Osteoblast (primary cell): ENCODE measurements at regions not wholly inside any gene's neighbourhood (a gene's known extent, or its start where the extent isn't known, plus 50 kb on each side); places are given as distances from the start of the nearest gene placed in this dataset.

ENCODE experiments used
- DNase-seq: peaks from one replicate; pipeline ENCODE4 v3.0.0; 2011; ENCODE audit warnings: low spot score, mixed read lengths; ENCODE audit not compliant: insufficient read length; ENCODE audit errors: missing footprints
- H2AFZ ChIP-seq: 2 replicates; pipeline ENCODE4 v1.6.0; 2011; ENCODE audit warnings: mild to moderate bottlenecking, low read length
- H3K27ac ChIP-seq: 2 replicates; pipeline ENCODE4 v1.5.1; 2011; ENCODE audit warnings: mild to moderate bottlenecking, low read depth, low read length, moderate library complexity
- H3K27me3 ChIP-seq: 2 replicates; pipeline ENCODE4 v1.6.0; 2012; ENCODE audit warnings: mild to moderate bottlenecking, control low read depth, inconsistent platforms, low read length, moderate library complexity; ENCODE audit not compliant: insufficient read depth
- H3K36me3 ChIP-seq: 2 replicates; pipeline ENCODE4 v1.5.1; 2011; ENCODE audit warnings: mild to moderate bottlenecking, low read length, control low read depth, moderate library complexity; ENCODE audit not compliant: insufficient read depth
- H3K4me1 ChIP-seq: 2 replicates; pipeline ENCODE4 v1.5.1; 2011; ENCODE audit warnings: mild to moderate bottlenecking, low read length, control low read depth, moderate library complexity; ENCODE audit not compliant: insufficient read depth
- H3K4me2 ChIP-seq: 2 replicates; pipeline ENCODE4 v1.6.0; 2011; ENCODE audit warnings: mild to moderate bottlenecking, low read length; ENCODE audit not compliant: insufficient read depth
- H3K4me3 ChIP-seq: fragments of 200-600 bp; sonication (generic); 3 replicates; pipeline ENCODE4 v1.5.1; 2012; ENCODE audit warnings: mild to moderate bottlenecking, low read length, inconsistent platforms; ENCODE audit not compliant: insufficient read depth
- H3K79me2 ChIP-seq: 2 replicates; pipeline ENCODE4 v1.6.0; 2012; ENCODE audit warnings: mild to moderate bottlenecking, low read length, control low read depth, inconsistent platforms; ENCODE audit not compliant: insufficient read depth
- H3K9me3 ChIP-seq: 2 replicates; pipeline ENCODE4 v1.5.1; 2011; ENCODE audit warnings: low read depth, low read length, control low read depth
- H4K20me1 ChIP-seq: 2 replicates; pipeline ENCODE4 v1.6.0; 2012; ENCODE audit warnings: mild to moderate bottlenecking, low read length, control low read depth; ENCODE audit not compliant: insufficient read depth
- TF ChIP-seq, protein P1 (sequence below): IDR thresholded peaks from 2 replicates; pipeline ENCODE4 v1.5.1; 2011; ENCODE audit warnings: mild to moderate bottlenecking, low read depth, low read length, moderate library complexity; ENCODE audit errors: extremely low read depth

DNA sequence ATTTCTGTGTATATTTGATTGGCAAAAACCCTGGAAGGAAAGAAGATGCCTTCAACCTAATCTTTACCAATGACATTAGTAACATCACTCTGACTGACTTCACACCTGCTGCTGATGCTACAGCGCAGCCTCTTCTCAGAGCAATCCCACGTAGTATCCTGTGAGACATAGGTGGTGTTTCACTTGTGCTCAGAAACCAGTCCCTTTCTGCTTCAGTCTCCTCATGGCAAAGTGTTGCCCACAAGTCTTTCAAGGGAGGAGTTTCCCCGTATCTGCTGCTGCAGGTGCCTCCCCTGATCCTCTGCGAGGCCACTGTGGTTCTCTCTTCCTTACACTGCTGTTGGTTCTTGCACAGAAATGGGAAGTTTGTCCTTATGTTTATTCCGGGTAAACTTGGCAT lies 433.2 kb upstream of the TNP1 start:
- no peak overlapping the region for H2AFZ ChIP-seq
- no peak overlapping the region for H3K4me3 ChIP-seq
- peaks cover 10% of the 10 kb centered on the region for H3K27me3 ChIP-seq
- no peaks in the 10 kb centered on the region for H4K20me1 ChIP-seq
- H3K79me2 ChIP-seq = no peaks in the 10 kb centered on the region
- no peaks in the 10 kb centered on the region for H3K4me1 ChIP-seq
- DNase-seq = no peak
- TF ChIP-seq, protein P1, sequence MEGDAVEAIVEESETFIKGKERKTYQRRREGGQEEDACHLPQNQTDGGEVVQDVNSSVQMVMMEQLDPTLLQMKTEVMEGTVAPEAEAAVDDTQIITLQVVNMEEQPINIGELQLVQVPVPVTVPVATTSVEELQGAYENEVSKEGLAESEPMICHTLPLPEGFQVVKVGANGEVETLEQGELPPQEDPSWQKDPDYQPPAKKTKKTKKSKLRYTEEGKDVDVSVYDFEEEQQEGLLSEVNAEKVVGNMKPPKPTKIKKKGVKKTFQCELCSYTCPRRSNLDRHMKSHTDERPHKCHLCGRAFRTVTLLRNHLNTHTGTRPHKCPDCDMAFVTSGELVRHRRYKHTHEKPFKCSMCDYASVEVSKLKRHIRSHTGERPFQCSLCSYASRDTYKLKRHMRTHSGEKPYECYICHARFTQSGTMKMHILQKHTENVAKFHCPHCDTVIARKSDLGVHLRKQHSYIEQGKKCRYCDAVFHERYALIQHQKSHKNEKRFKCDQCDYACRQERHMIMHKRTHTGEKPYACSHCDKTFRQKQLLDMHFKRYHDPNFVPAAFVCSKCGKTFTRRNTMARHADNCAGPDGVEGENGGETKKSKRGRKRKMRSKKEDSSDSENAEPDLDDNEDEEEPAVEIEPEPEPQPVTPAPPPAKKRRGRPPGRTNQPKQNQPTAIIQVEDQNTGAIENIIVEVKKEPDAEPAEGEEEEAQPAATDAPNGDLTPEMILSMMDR = no peak
- no peak overlapping the region for H3K27ac ChIP-seq
- H3K9me3 ChIP-seq = no peaks in the 10 kb centered on the region
- H3K36me3 ChIP-seq = no peaks in the 10 kb centered on the region
- H3K4me2 ChIP-seq = no peak overlapping the region

DNA sequence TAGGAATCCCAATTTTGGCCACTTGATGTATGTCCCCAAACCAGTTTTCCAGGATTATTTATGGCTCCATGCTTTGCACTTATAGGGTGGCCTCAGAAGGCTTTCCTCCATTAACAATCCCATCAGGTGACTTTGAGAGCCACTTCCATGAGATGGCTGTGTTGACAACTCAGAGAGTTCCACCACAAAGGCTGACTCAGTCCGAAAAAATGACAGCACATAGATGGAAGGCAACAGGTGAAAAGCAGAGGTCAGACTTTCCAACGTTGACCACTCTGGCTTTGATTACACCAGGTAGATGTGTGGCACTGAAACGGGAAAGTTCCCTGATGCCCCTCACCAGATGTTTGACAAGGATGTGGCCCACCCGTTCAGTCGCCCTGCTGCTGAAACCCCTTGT lies 431.4 kb upstream of the TNP1 start:
- no peak overlapping the region for H3K4me2 ChIP-seq
- no peaks in the 10 kb centered on the region for H3K9me3 ChIP-seq
- no peaks in the 10 kb centered on the region for H3K79me2 ChIP-seq
- H2AFZ ChIP-seq = no peak overlapping the region
- TF ChIP-seq, protein P1 = no peak
- H3K36me3 ChIP-seq = no peaks in the 10 kb centered on the region
- peaks cover 5% of the 10 kb centered on the region for H3K4me1 ChIP-seq
- peaks cover 10% of the 10 kb centered on the region for H3K27me3 ChIP-seq
- no peaks in the 10 kb centered on the region for H4K20me1 ChIP-seq
- no peak overlapping the region for H3K27ac ChIP-seq
- no peak overlapping the region for H3K4me3 ChIP-seq
- peak; percentile 8 for DNase-seq

DNA sequence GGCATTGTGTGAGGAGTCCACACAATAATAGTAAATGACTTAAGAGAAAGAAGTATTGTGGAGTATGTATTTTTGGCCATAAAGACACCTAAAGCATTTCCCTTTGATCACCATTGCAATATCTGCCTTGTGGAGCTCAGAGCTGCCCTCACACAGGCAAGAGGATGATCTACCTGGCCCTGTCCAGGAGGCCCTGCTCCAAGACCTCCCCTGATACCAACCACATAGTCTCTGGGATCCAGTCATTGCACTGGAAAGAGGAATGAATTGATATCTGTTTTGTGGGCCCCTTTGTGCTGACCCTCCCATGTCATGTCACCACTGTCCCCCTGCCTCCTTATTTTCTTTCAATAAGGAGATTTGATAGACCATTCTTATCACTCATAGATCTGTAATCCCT lies 430.6 kb upstream of the TNP1 start:
- DNase-seq = peak; percentile 9
- Histone ChIP-seq H3K27me3 (peaks cover 11% of the 10 kb centered on the region), H3K4me2 (no peak overlapping the region), H2AFZ (no peak overlapping the region), H3K36me3 (no peaks in the 10 kb centered on the region), H4K20me1 (no peaks in the 10 kb centered on the region), H3K9me3 (no peaks in the 10 kb centered on the region), H3K27ac (no peak overlapping the region), H3K4me3 (no peak overlapping the region), H3K79me2 (no peaks in the 10 kb centered on the region), H3K4me1 (peaks cover 5% of the 10 kb centered on the region)
- TF ChIP-seq, protein P1 = no peak

DNA sequence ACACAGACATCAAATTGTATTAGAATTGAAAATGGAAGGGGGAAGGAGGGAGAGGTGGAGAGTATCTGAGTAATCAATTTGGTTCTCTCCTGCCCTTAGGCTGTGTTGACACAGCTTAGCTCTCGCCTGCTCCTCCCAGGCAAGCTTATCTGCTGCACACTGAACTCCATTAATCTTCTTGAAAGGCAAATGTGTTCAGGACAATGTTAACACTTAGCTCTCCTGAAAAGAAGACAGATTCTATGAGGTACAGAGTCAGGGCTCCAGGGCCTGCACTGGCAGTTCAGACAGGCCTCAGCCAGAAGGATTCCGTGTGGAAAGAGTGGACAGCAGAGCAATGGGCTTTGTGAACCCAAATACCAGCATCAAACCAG lies 430.0 kb upstream of the TNP1 start:
- Histone ChIP-seq H3K27ac (no peak overlapping the region), H4K20me1 (no peaks in the 10 kb centered on the region), H3K4me2 (no peak overlapping the region), H3K4me1 (peaks cover 5% of the 10 kb centered on the region), H3K9me3 (no peaks in the 10 kb centered on the region), H3K27me3 (peaks cover 15% of the 10 kb centered on the region), H3K36me3 (no peaks in the 10 kb centered on the region), H3K4me3 (no peak overlapping the region), H3K79me2 (no peaks in the 10 kb centered on the region), H2AFZ (no peak overlapping the region)
- TF ChIP-seq, protein P1 = no peak
- DNase-seq = no peak
